Liver (tissue), 8 donors: ENCODE measurements at regions not wholly inside any gene's neighbourhood (a gene's known extent, or its start where the extent isn't known, plus 50 kb on each side); places are given as distances from the start of the nearest gene placed in this dataset.

ENCODE experiments used
- DNase-seq: peaks from one replicate; pipeline ENCODE4 v3.0.0-alpha.2; 2017; ENCODE audit warnings: low spot score
- H3K27ac ChIP-seq, 2 donors: one replicate each; pipeline ENCODE4 v1.7.0; 2013; ENCODE audit warnings: inconsistent platforms in 2 of 2, low read length in 2 of 2, control low read depth in 1 of 2, low read depth in 1 of 2, mild to moderate bottlenecking in 1 of 2
- H3K27me3 ChIP-seq, 4 donors: one replicate each; pipeline versions ENCODE4 v1.6.1 to v1.7.0; 2013; ENCODE audit warnings: low read length in 3 of 4, inconsistent platforms in 1 of 4, mild to moderate bottlenecking in 1 of 4, moderate library complexity in 1 of 4; ENCODE audit not compliant: control insufficient read depth in 4 of 4, insufficient read depth in 4 of 4
- H3K36me3 ChIP-seq, 4 donors: one replicate each; pipeline versions ENCODE4 v1.6.1 to v1.7.0; 2013; ENCODE audit warnings: low read length in 3 of 4, mild to moderate bottlenecking in 3 of 4, low read depth in 1 of 4, moderate library complexity in 1 of 4; ENCODE audit not compliant: control insufficient read depth in 4 of 4, insufficient read depth in 3 of 4
- H3K4me1 ChIP-seq, 4 donors: one replicate each; pipeline versions ENCODE4 v1.6.1 to v1.7.0; 2013; ENCODE audit warnings: low read length in 3 of 4, mild to moderate bottlenecking in 3 of 4, moderate library complexity in 1 of 4; ENCODE audit not compliant: control insufficient read depth in 4 of 4, insufficient read depth in 4 of 4
- H3K4me3 ChIP-seq, 3 donors: one replicate each; pipeline versions ENCODE4 v1.6.1 to v1.7.0; 2013; ENCODE audit warnings: low read length in 3 of 3, control low read depth in 1 of 3, low read depth in 1 of 3, mild to moderate bottlenecking in 1 of 3
- H3K9ac ChIP-seq, 2 donors: one replicate each; pipeline ENCODE4 v1.7.0; 2013; ENCODE audit warnings: low read length in 2 of 2, mild to moderate bottlenecking in 2 of 2, moderate library complexity in 2 of 2, control low read depth in 1 of 2, low read depth in 1 of 2
- H3K9me3 ChIP-seq, 4 donors: one replicate each; pipeline versions ENCODE4 v1.6.1 to v1.7.0; 2013; ENCODE audit warnings: low read length in 3 of 4; ENCODE audit not compliant: control insufficient read depth in 4 of 4
- FOXA1 ChIP-seq: IDR thresholded peaks from 2 replicates; pipeline ENCODE4 v1.6.1; 2016; ENCODE audit warnings: antibody characterized with exemption
- HNF4A ChIP-seq, 2 donors: conservative IDR thresholded peaks; 2 replicates each; pipeline ENCODE4 v1.6.1; 2016; ENCODE audit warnings: antibody characterized with exemption in 2 of 2, mild to moderate bottlenecking in 2 of 2
- NR2F2 ChIP-seq: IDR thresholded peaks from 2 replicates; pipeline ENCODE4 v1.6.1; 2016; ENCODE audit warnings: antibody characterized with exemption
- RAD21 ChIP-seq, 2 donors: IDR thresholded peaks; 2 replicates each; pipeline ENCODE4 v1.6.1; 2016; ENCODE audit warnings: antibody characterized with exemption in 2 of 2, mild to moderate bottlenecking in 2 of 2
- RXRA ChIP-seq, 2 donors: IDR thresholded peaks; 2 replicates each; pipeline ENCODE4 v1.6.1; 2017 to 2018; ENCODE audit warnings: antibody characterized with exemption in 2 of 2, mild to moderate bottlenecking in 1 of 2
- TAF1 ChIP-seq: conservative IDR thresholded peaks from 2 replicates; pipeline ENCODE4 v1.6.1; 2016; ENCODE audit warnings: antibody characterized with exemption, mild to moderate bottlenecking
- WGBS: extraction: QIAGEN DNeasy Blood & Tissue Kit; methylation state at CpG from one replicate; pipeline ENCODE4 v1.1.7; 2013; 5-methylcytosine and 5-hydroxymethylcytosine counted together
- TF ChIP-seq, protein P1 (sequence below): fragments of 150-350 bp; IDR thresholded peaks from 2 replicates; pipeline ENCODE4 v1.5.1; 2017; ENCODE audit warnings: improper control_type of control experiment, low read depth, low read length; ENCODE audit not compliant: missing input control
- TF ChIP-seq, protein P2 (sequence below): IDR thresholded peaks from 2 replicates; pipeline ENCODE4 v1.6.1; 2016; ENCODE audit warnings: antibody characterized with exemption
- TF ChIP-seq, protein P3 (sequence below): IDR thresholded peaks from 2 replicates; pipeline ENCODE4 v1.6.1; 2016; ENCODE audit warnings: antibody characterized with exemption
- TF ChIP-seq, protein P4 (sequence below): IDR thresholded peaks from 2 replicates; pipeline ENCODE4 v1.6.1; 2016; ENCODE audit warnings: antibody characterized with exemption
- donor health status: healthy.
- donor health status: healthy.
- donor health status: healthy.
- donor health status: healthy.
- donor health status: healthy.

DNA sequence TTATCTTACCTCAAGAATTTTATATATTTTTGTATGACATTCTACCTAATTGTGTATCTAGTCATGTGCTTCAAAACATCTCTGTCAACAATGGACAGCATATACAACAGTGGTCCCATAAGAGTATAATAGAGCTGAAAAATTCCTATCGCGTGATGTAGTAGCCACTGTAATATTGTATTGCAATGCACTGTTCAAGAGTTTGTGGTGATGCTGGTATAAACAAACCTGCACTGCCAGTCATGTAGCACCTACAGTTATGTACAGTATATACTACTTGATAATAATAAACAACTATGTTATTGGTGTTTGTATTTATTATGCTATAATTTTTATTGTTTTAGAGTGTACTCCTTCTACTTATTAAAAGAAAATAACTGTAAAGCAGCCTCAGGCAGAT is 672.7 kb downstream of the CD109 start:
- no peak overlapping the region for H3K27ac ChIP-seq
- TF ChIP-seq, protein P1, sequence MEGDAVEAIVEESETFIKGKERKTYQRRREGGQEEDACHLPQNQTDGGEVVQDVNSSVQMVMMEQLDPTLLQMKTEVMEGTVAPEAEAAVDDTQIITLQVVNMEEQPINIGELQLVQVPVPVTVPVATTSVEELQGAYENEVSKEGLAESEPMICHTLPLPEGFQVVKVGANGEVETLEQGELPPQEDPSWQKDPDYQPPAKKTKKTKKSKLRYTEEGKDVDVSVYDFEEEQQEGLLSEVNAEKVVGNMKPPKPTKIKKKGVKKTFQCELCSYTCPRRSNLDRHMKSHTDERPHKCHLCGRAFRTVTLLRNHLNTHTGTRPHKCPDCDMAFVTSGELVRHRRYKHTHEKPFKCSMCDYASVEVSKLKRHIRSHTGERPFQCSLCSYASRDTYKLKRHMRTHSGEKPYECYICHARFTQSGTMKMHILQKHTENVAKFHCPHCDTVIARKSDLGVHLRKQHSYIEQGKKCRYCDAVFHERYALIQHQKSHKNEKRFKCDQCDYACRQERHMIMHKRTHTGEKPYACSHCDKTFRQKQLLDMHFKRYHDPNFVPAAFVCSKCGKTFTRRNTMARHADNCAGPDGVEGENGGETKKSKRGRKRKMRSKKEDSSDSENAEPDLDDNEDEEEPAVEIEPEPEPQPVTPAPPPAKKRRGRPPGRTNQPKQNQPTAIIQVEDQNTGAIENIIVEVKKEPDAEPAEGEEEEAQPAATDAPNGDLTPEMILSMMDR = no peak
- TF ChIP-seq RAD21 (IDR thresholded peaks at IDR 0.05) (no peak), TAF1 (no peak), RXRA (IDR thresholded peaks at IDR 0.05) (no peak), HNF4A (conservative IDR thresholded peaks at IDR 0.05) (no peak), FOXA1 (no peak)
- TF ChIP-seq, protein P2, sequence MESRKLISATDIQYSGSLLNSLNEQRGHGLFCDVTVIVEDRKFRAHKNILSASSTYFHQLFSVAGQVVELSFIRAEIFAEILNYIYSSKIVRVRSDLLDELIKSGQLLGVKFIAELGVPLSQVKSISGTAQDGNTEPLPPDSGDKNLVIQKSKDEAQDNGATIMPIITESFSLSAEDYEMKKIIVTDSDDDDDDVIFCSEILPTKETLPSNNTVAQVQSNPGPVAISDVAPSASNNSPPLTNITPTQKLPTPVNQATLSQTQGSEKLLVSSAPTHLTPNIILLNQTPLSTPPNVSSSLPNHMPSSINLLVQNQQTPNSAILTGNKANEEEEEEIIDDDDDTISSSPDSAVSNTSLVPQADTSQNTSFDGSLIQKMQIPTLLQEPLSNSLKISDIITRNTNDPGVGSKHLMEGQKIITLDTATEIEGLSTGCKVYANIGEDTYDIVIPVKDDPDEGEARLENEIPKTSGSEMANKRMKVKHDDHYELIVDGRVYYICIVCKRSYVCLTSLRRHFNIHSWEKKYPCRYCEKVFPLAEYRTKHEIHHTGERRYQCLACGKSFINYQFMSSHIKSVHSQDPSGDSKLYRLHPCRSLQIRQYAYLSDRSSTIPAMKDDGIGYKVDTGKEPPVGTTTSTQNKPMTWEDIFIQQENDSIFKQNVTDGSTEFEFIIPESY = no peak
- WGBS = 96% methylated on average over 2 of the region's 2 CpGs
- H3K9me3 ChIP-seq = no peaks in the 10 kb centered on the region
- no peaks in the 10 kb centered on the region for H3K36me3 ChIP-seq
- H3K27me3 ChIP-seq = no peaks in the 10 kb centered on the region
- H3K4me1 ChIP-seq = no peaks in the 10 kb centered on the region
- no peak overlapping the region for H3K9ac ChIP-seq
- H3K4me3 ChIP-seq = no peak overlapping the region
- no peak for DNase-seq

DNA sequence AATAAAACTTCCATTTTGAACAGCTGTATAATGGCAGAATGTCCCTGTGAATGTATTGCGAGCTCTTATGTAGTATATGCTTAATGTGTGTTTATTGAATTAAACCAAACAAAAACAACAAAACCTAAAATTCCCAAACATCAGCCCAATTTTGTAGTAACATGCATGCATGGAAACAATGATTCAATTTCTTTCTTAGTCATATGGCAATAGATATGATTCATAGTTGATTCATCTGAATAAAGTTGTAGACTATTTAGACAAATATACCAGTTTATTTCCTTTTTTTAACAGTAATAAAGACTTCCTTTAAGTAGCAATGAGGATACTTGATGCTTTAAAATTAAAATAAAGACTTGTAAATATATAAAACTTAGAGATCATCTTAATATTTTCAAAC is 670.6 kb downstream of the CD109 start:
- H3K9me3 ChIP-seq = no peaks in the 10 kb centered on the region
- no peak overlapping the region for H3K4me3 ChIP-seq
- WGBS = 92% methylated on average over 1 of the region's 1 CpG
- no peak overlapping the region for H3K27ac ChIP-seq
- no peaks in the 10 kb centered on the region for H3K4me1 ChIP-seq
- no peak overlapping the region for H3K9ac ChIP-seq
- no peak for DNase-seq
- no peaks in the 10 kb centered on the region for H3K27me3 ChIP-seq
- TF ChIP-seq, protein P3, sequence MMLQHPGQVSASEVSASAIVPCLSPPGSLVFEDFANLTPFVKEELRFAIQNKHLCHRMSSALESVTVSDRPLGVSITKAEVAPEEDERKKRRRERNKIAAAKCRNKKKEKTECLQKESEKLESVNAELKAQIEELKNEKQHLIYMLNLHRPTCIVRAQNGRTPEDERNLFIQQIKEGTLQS = no peak
- TF ChIP-seq, protein P4, sequence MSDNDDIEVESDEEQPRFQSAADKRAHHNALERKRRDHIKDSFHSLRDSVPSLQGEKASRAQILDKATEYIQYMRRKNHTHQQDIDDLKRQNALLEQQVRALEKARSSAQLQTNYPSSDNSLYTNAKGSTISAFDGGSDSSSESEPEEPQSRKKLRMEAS = no peak
- no peak for TF ChIP-seq TAF1
- TF ChIP-seq, protein P1 = no peak
- no peak for TF ChIP-seq FOXA1
- no peaks in the 10 kb centered on the region for H3K36me3 ChIP-seq

DNA sequence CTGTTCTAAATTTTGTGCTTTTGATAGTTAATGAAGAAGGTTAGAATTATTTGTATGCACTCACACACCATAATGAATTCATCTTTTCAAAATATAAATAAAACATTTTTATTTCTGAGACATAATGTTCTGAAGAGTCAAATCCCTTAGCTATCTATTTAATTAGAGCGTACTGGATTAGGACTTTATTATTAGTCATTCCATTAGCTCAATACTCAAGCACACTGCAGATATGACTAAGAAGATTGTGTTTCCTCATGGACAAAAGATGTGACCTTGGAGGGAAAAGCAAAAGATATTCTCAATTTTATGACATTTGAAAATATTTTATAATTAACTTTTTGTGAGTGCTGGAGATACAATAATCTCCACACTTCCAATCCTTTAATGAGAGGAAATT is 666.4 kb downstream of the CD109 start:
- H3K4me3 ChIP-seq = no peak overlapping the region
- no peak for DNase-seq
- no peaks in the 10 kb centered on the region for H3K36me3 ChIP-seq
- no peak overlapping the region for H3K27ac ChIP-seq
- H3K9me3 ChIP-seq = no peaks in the 10 kb centered on the region
- no peak overlapping the region for H3K9ac ChIP-seq
- H3K4me1 ChIP-seq = no peaks in the 10 kb centered on the region
- TF ChIP-seq NR2F2 = no peak
- TF ChIP-seq, protein P3 = no peak
- 85% methylated on average over 1 of the region's 1 CpG for WGBS
- no peaks in the 10 kb centered on the region for H3K27me3 ChIP-seq
